Caco-2 (cell line): ENCODE measurements at regions not wholly inside any gene's neighbourhood (a gene's known extent, or its start where the extent isn't known, plus 50 kb on each side); places are given as distances from the start of the nearest gene placed in this dataset.
"Not testable (repeated sequence)": the region's sequence is repeated elsewhere in the genome, so short reads cannot be mapped to it uniquely, and the experiment has no call there.

Experiments
- BruUV-seq: library from RNA; stranded (reverse); fragments of 400-500 nt; replicated peaks from 2 replicates; lab custom pipeline; 2021; lab: Mats Ljungman, UMichigan
- CTCF ChIA-PET: fragments of 300-600 bp; sonication (Branson Sonifier 250); formaldehyde crosslinking; loops from one replicate; lab custom pipeline; 2022; ENCODE audit warnings: antibody characterized with exemption; lab: Charles Lee
- POLR2A ChIA-PET: fragments of 300-600 bp; sonication (Branson Sonifier 250); formaldehyde crosslinking; loops from one replicate; lab custom pipeline; 2022; ENCODE audit warnings: antibody characterized with exemption; lab: Charles Lee
- DNase-seq, 2 experiments: peaks; one replicate each; pipeline versions ENCODE4 v3.0.0 to v3.0.0-alpha.2; 2020 to 2022
- H3K27me3 ChIP-seq: replicated peaks from 2 replicates; pipeline ENCODE4 v1.6.0; 2011; ENCODE audit warnings: low read length; ENCODE audit not compliant: control insufficient read depth, insufficient read depth
- H3K36me3 ChIP-seq: 2 replicates; pipeline ENCODE4 v1.5.1; 2011; ENCODE audit warnings: low read length; ENCODE audit not compliant: control insufficient read depth, insufficient read depth
- H3K4me1 ChIP-seq: fragments of 250-450 bp; sonication (Bioruptor Pico); 2 replicates; pipeline ENCODE4 v1.5.1; 2020; ENCODE audit warnings: mild to moderate bottlenecking
- H3K4me3 ChIP-seq: 2 replicates; pipeline ENCODE4 v1.5.1; 2011; ENCODE audit warnings: low read depth, mild to moderate bottlenecking, control low read depth, low read length
- H3K9me3 ChIP-seq: fragments of 250-450 bp; sonication (Bioruptor Pico); 2 replicates; pipeline ENCODE4 v1.5.1; 2020; ENCODE audit warnings: mild to moderate bottlenecking, moderate library complexity
- H3K27ac Mint-ChIP-seq: one replicate; pipeline ENCODE4 v1.8.0; 2022; ENCODE audit warnings: mixed read lengths; ENCODE audit not compliant: unreplicated experiment
- H3K27me3 Mint-ChIP-seq: one replicate; pipeline ENCODE4 v1.8.0; 2022; ENCODE audit warnings: mixed read lengths; ENCODE audit not compliant: insufficient read depth, unreplicated experiment
- H3K36me3 Mint-ChIP-seq: one replicate; pipeline ENCODE4 v1.8.0; 2022; ENCODE audit warnings: mild to moderate bottlenecking, mixed read lengths; ENCODE audit not compliant: insufficient read depth, unreplicated experiment
- H3K4me1 Mint-ChIP-seq: one replicate; pipeline ENCODE4 v1.8.0; 2022; ENCODE audit warnings: low read depth, mixed read lengths; ENCODE audit not compliant: unreplicated experiment
- H3K4me3 Mint-ChIP-seq: one replicate; pipeline ENCODE4 v1.8.0; 2022; ENCODE audit warnings: mild to moderate bottlenecking, moderate library complexity, mixed read lengths; ENCODE audit not compliant: unreplicated experiment
- H3K9me3 Mint-ChIP-seq: one replicate; pipeline ENCODE4 v1.8.0; 2022; ENCODE audit warnings: mixed read lengths; ENCODE audit not compliant: unreplicated experiment
- CTCF ChIP-seq, 2 experiments: fragments of 200-600 bp in 1 of 2; IDR thresholded peaks; 1 replicate in 1 of 2; 2 replicates in 1 of 2; pipeline versions ENCODE4 v1.5.1 to v1.8.0; 2011 to 2022; ENCODE audit warnings: antibody characterized with exemption in 1 of 2, control low read depth in 1 of 2, inconsistent platforms in 1 of 2, low read depth in 1 of 2, low read length in 1 of 2, mild to moderate bottlenecking in 1 of 2, moderate library complexity in 1 of 2; ENCODE audit not compliant: insufficient read depth in 1 of 2, severe bottlenecking in 1 of 2, unreplicated experiment in 1 of 2
- intact Hi-C: fragments of 100-400 bp; cut with micrococcal nuclease; formaldehyde crosslinking; loops from one replicate; pipeline ENCODE4 v1.10.0; 2022; ENCODE audit not compliant: unreplicated experiment

- H3K27me3 Mint-ChIP-seq, H3K4me1 Mint-ChIP-seq, H3K9me3 Mint-ChIP-seq, POLR2A ChIA-PET, H3K36me3 ChIP-seq, intact Hi-C loops, DNase-seq, H3K4me3 Mint-ChIP-seq, CTCF ChIA-PET, H3K27me3 ChIP-seq, BruUV-seq, H3K4me1 ChIP-seq, H3K9me3 ChIP-seq, H3K27ac Mint-ChIP-seq, H3K4me3 ChIP-seq, H3K36me3 Mint-ChIP-seq: not testable (repeated sequence)
Observed at GRCh38 chr9:97130387-97130786, 91.4 kb upstream of the CTSV start.

DNA sequence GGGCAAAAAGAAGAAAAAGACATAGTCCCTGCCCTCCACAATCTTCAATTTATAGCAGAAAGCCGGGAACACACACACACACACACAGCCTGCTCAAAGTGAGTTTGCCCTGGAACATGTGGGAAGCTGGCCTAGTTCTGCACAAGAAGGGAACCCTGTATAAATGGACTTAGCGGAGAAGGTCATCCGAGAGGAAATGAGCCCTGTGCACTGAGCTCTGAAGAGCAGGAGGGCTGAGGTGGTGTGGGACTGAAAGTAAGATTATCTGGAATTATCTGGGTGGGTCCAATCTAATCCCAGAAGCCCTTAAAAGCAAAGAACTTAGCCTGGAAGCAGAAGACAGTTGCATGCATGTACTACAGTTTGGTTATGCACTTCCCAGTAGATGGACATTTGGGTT is 90.0 kb upstream of the CTSV start:
- H3K9me3 Mint-ChIP-seq: no peaks in the 10 kb centered on the region
- H3K36me3 ChIP-seq: no peaks in the 10 kb centered on the region
- no peaks in the 10 kb centered on the region for H3K9me3 ChIP-seq
- H3K36me3 Mint-ChIP-seq: no peaks in the 10 kb centered on the region
- no peak overlapping the region for H3K4me3 Mint-ChIP-seq
- ChIA-PET POLR2A (no interaction called here), CTCF (no interaction called here)
- no peaks in the 10 kb centered on the region for H3K27me3 ChIP-seq
- H3K4me1 ChIP-seq: no peaks in the 10 kb centered on the region
- intact Hi-C loops: no loop called here
- H3K4me1 Mint-ChIP-seq: no peaks in the 10 kb centered on the region
- H3K27ac Mint-ChIP-seq: no peak overlapping the region
- no peak for DNase-seq
- BruUV-seq: no TSS peak
- H3K27me3 Mint-ChIP-seq: no peaks in the 10 kb centered on the region
- no peak for TF ChIP-seq CTCF (IDR thresholded peaks at IDR 0.05; ENCODE audit: insufficient read depth in 1 of 2, low read depth in 1 of 2, low read length in 1 of 2, severe bottlenecking in 1 of 2, unreplicated experiment in 1 of 2)
- H3K4me3 ChIP-seq: no peak overlapping the region

DNA sequence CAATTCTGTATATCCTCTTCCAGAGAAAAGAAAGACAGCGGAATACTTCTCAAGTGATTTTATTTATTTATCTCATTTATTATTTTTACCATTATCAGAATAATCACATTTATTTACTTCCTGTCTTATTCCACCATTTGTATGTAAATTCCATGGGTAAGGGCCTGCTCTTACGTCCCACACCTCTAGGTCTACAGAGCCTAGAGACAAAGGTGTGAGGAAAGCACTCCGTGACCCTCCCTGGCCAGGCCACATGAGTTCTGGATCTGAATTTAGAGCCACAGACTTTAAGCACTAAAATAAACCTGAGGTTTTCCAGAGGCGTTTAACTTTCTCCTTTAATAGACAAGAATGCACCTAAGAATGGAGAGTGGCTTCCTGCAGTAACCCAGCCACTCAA is 85.3 kb upstream of the CTSV start:
- intact Hi-C loops: no loop called here
- H3K27me3 ChIP-seq: no peaks in the 10 kb centered on the region
- Mint-ChIP-seq H3K9me3 (peaks cover 20% of the 10 kb centered on the region), H3K27ac (no peak overlapping the region), H3K36me3 (no peaks in the 10 kb centered on the region), H3K4me3 (no peak overlapping the region), H3K27me3 (no peaks in the 10 kb centered on the region), H3K4me1 (no peaks in the 10 kb centered on the region)
- ChIA-PET POLR2A (no interaction called here), CTCF (no interaction called here)
- no peaks in the 10 kb centered on the region for H3K4me1 ChIP-seq
- no TSS peak for BruUV-seq
- no peaks in the 10 kb centered on the region for H3K36me3 ChIP-seq
- no peaks in the 10 kb centered on the region for H3K9me3 ChIP-seq
- no peak for TF ChIP-seq CTCF (IDR thresholded peaks at IDR 0.05; ENCODE audit: insufficient read depth in 1 of 2, low read depth in 1 of 2, low read length in 1 of 2, severe bottlenecking in 1 of 2, unreplicated experiment in 1 of 2)
- no peak for DNase-seq
- H3K4me3 ChIP-seq: no peak overlapping the region

GRCh38 chr9:97110696-97111095 is 71.8 kb upstream of the CTSV start:
- no peaks in the 10 kb centered on the region for H3K27me3 ChIP-seq
- no peak for TF ChIP-seq CTCF (IDR thresholded peaks at IDR 0.05; ENCODE audit: insufficient read depth in 1 of 2, low read depth in 1 of 2, low read length in 1 of 2, severe bottlenecking in 1 of 2, unreplicated experiment in 1 of 2)
- Mint-ChIP-seq H3K27ac (no peak overlapping the region), H3K36me3 (no peaks in the 10 kb centered on the region), H3K9me3 (no peaks in the 10 kb centered on the region), H3K27me3 (no peaks in the 10 kb centered on the region), H3K4me3 (no peak overlapping the region), H3K4me1 (no peaks in the 10 kb centered on the region)
- CTCF ChIA-PET: interaction anchor here (0.7 kb wide), 1 partner anchor 254 kb away, joined by 3 read pairs; no protein-coding TSS in a partner anchor
- H3K4me1 ChIP-seq: no peaks in the 10 kb centered on the region
- POLR2A ChIA-PET: no interaction called here
- DNase-seq: no peak
- H3K9me3 ChIP-seq: no peaks in the 10 kb centered on the region
- no peaks in the 10 kb centered on the region for H3K36me3 ChIP-seq
- BruUV-seq: no TSS peak
- no peak overlapping the region for H3K4me3 ChIP-seq
- intact Hi-C loops: no loop called here
